H9 (cell line): ENCODE measurements at regions not wholly inside any gene's neighbourhood (a gene's known extent, or its start where the extent isn't known, plus 50 kb on each side); places are given as distances from the start of the nearest gene placed in this dataset.

Experiments
- DNase-seq: peaks from one replicate; pipeline ENCODE4 v3.0.0-alpha.2; 2017
- H2AFZ ChIP-seq: one replicate; pipeline ENCODE4 v1.6.1; 2013; ENCODE audit warnings: mild to moderate bottlenecking, low read length, control low read depth, moderate library complexity
- H2AK5ac ChIP-seq: 2 replicates; pipeline ENCODE4 v1.6.1; 2013; ENCODE audit warnings: low read length, control low read depth, mixed read lengths; ENCODE audit not compliant: insufficient read length
- H2BK120ac ChIP-seq: one replicate; pipeline ENCODE4 v1.6.1; 2013; ENCODE audit warnings: low read depth, mild to moderate bottlenecking, low read length, control low read depth, inconsistent platforms; ENCODE audit not compliant: poor library complexity, severe bottlenecking
- H2BK12ac ChIP-seq: 2 replicates; pipeline ENCODE4 v1.6.1; 2013; ENCODE audit warnings: low read length, control low read depth, mixed read lengths, low read depth; ENCODE audit not compliant: insufficient read length
- H2BK15ac ChIP-seq: 2 replicates; pipeline ENCODE4 v1.6.1; 2013; ENCODE audit warnings: low read depth, low read length, control low read depth
- H2BK20ac ChIP-seq: one replicate; pipeline ENCODE4 v1.6.1; 2013; ENCODE audit warnings: low read depth, mild to moderate bottlenecking, low read length, control low read depth, inconsistent platforms; ENCODE audit not compliant: poor library complexity, severe bottlenecking
- H2BK5ac ChIP-seq: 2 replicates; pipeline ENCODE4 v1.6.1; 2013; ENCODE audit warnings: low read length, control low read depth, mixed read lengths; ENCODE audit not compliant: insufficient read length
- H3K14ac ChIP-seq: 2 replicates; pipeline ENCODE4 v1.6.1; 2013; ENCODE audit warnings: low read length, control low read depth; ENCODE audit not compliant: insufficient read depth
- H3K18ac ChIP-seq: 2 replicates; pipeline ENCODE4 v1.6.1; 2013; ENCODE audit warnings: low read depth, mild to moderate bottlenecking, mixed read lengths, low read length, control low read depth; ENCODE audit not compliant: insufficient read length
- H3K23ac ChIP-seq: 2 replicates; pipeline ENCODE4 v1.6.1; 2013; ENCODE audit warnings: low read length, control low read depth, mixed read lengths, low read depth; ENCODE audit not compliant: insufficient read length
- H3K23me2 ChIP-seq: 2 replicates; pipeline ENCODE4 v1.6.1; 2013; ENCODE audit warnings: low read depth, mild to moderate bottlenecking, mixed read lengths, low read length, control low read depth; ENCODE audit not compliant: insufficient read length, poor library complexity, severe bottlenecking
- H3K27ac ChIP-seq: 2 replicates; pipeline ENCODE4 v1.5.1; 2013; ENCODE audit warnings: low read length, control low read depth, mixed read lengths, low read depth; ENCODE audit not compliant: insufficient read length
- H3K27me3 ChIP-seq: 2 replicates; pipeline ENCODE4 v1.6.1; 2013; ENCODE audit warnings: low read length, control low read depth, inconsistent platforms; ENCODE audit not compliant: insufficient read depth
- H3K4ac ChIP-seq: 2 replicates; pipeline ENCODE4 v1.6.1; 2013; ENCODE audit warnings: low read depth, mild to moderate bottlenecking, control low read depth, inconsistent platforms, low read length, moderate library complexity
- H3K4me1 ChIP-seq: 2 replicates; pipeline ENCODE4 v1.6.1; 2013; ENCODE audit warnings: low read length, control low read depth, inconsistent platforms; ENCODE audit not compliant: insufficient read depth
- H3K4me2 ChIP-seq: 2 replicates; pipeline ENCODE4 v1.6.1; 2013; ENCODE audit warnings: low read length, control low read depth, mixed read lengths; ENCODE audit not compliant: insufficient read length, insufficient read depth
- H3K56ac ChIP-seq: 2 replicates; pipeline ENCODE4 v1.6.1; 2013; ENCODE audit warnings: low read depth, mild to moderate bottlenecking, mixed read lengths, low read length, control low read depth; ENCODE audit not compliant: insufficient read length
- H3K79me1 ChIP-seq: 2 replicates; pipeline ENCODE4 v1.6.1; 2013; ENCODE audit warnings: low read depth, mild to moderate bottlenecking, moderate library complexity, low read length, control low read depth, inconsistent platforms; ENCODE audit not compliant: insufficient read depth, poor library complexity, severe bottlenecking
- H3K79me2 ChIP-seq: 2 replicates; pipeline ENCODE4 v1.6.1; 2013; ENCODE audit warnings: low read length, control low read depth, inconsistent platforms; ENCODE audit not compliant: insufficient read depth
- H3K9ac ChIP-seq: 2 replicates; pipeline ENCODE4 v1.6.1; 2013; ENCODE audit warnings: low read length, control low read depth, mixed read lengths; ENCODE audit not compliant: insufficient read length; ENCODE audit errors: extremely low read depth
- H3K9me3 ChIP-seq: one replicate; pipeline ENCODE4 v1.6.1; 2013; ENCODE audit warnings: low read depth, low read length, inconsistent platforms; ENCODE audit not compliant: control insufficient read depth
- H3T11ph ChIP-seq: one replicate; pipeline ENCODE4 v1.6.1; 2013; ENCODE audit warnings: mild to moderate bottlenecking, low read length, control low read depth, inconsistent platforms
- H4K20me1 ChIP-seq: one replicate; pipeline ENCODE4 v1.6.1; 2013; ENCODE audit not compliant: control insufficient read depth, insufficient read length, insufficient read depth
- H4K5ac ChIP-seq: 2 replicates; pipeline ENCODE4 v1.6.1; 2013; ENCODE audit warnings: low read depth, mild to moderate bottlenecking, mixed read lengths, low read length, control low read depth; ENCODE audit not compliant: insufficient read length
- H4K8ac ChIP-seq: replicated peaks from 2 replicates; pipeline ENCODE4 v1.6.1; 2013; ENCODE audit warnings: low read length, control low read depth, mixed read lengths, low read depth; ENCODE audit not compliant: insufficient read length
- H4K91ac ChIP-seq: 2 replicates; pipeline ENCODE4 v1.6.1; 2013; ENCODE audit warnings: low read depth, mild to moderate bottlenecking, moderate library complexity, mixed read lengths, low read length, control low read depth; ENCODE audit not compliant: insufficient read length
- H3K27ac Mint-ChIP-seq, 3 experiments: 2 replicates in 2 of 3; 3 replicates in 1 of 3; pipeline ENCODE4 v1.8.0; 2020 to 2021; ENCODE audit warnings: mixed read lengths in 3 of 3, mild to moderate bottlenecking in 1 of 3, moderate library complexity in 1 of 3
- H3K27me3 Mint-ChIP-seq: 2 replicates; pipeline ENCODE4 v1.8.0; 2021; ENCODE audit warnings: low read depth, mild to moderate bottlenecking, moderate library complexity, mixed read lengths
- H3K36me3 Mint-ChIP-seq, 3 experiments: 2 replicates in 2 of 3; 3 replicates in 1 of 3; pipeline ENCODE4 v1.8.0; 2020 to 2021; ENCODE audit warnings: low read depth in 3 of 3, mixed read lengths in 3 of 3; ENCODE audit not compliant: insufficient read depth in 1 of 3
- H3K4me1 Mint-ChIP-seq, 2 experiments: 2 replicates each; pipeline ENCODE4 v1.8.0; 2020; ENCODE audit warnings: mixed read lengths in 2 of 2
- H3K4me3 Mint-ChIP-seq, 2 experiments: 2 replicates in 1 of 2; 3 replicates in 1 of 2; pipeline ENCODE4 v1.8.0; 2020 to 2021; ENCODE audit warnings: mild to moderate bottlenecking in 2 of 2, mixed read lengths in 2 of 2, moderate library complexity in 1 of 2
- H3K9me3 Mint-ChIP-seq, 2 experiments: 2 replicates in 1 of 2; 3 replicates in 1 of 2; pipeline ENCODE4 v1.8.0; 2020; ENCODE audit warnings: mild to moderate bottlenecking in 2 of 2, mixed read lengths in 2 of 2, moderate library complexity in 1 of 2
- CTCF ChIP-seq: fragments of 200-600 bp; sonication (generic); conservative IDR thresholded peaks from 3 replicates; pipeline ENCODE4 v1.8.0; 2021; ENCODE audit warnings: antibody characterized with exemption, mild to moderate bottlenecking
- WGBS: extraction: QIAGEN DNeasy Blood & Tissue Kit; methylation state at CpG from one replicate; pipeline ENCODE4 v1.1.7; 2013; ENCODE audit warnings: missing lambda C conversion rate, low lambda C conversion rate, mixed read lengths; ENCODE audit not compliant: insufficient read length; ENCODE audit errors: extremely low coverage; 5-methylcytosine and 5-hydroxymethylcytosine counted together

GRCh38 chr5:121780406-121780805 is 71.3 kb upstream of the FTMT start:
- no peak overlapping the region for H4K8ac ChIP-seq
- no peak overlapping the region for H2BK120ac ChIP-seq
- no peak overlapping the region for H3K18ac ChIP-seq
- no peak overlapping the region for H3K4me3 Mint-ChIP-seq
- H4K5ac ChIP-seq: no peak overlapping the region
- H3K9me3 Mint-ChIP-seq: no peaks in the 10 kb centered on the region
- H3K14ac ChIP-seq: no peak overlapping the region
- H4K20me1 ChIP-seq: no peaks in the 10 kb centered on the region
- no peak overlapping the region for H4K91ac ChIP-seq
- no peak overlapping the region for H3K4me2 ChIP-seq
- no peaks in the 10 kb centered on the region for H3K79me2 ChIP-seq
- no peak overlapping the region for H2BK15ac ChIP-seq
- no peak overlapping the region for H2AFZ ChIP-seq
- no peak overlapping the region for H3K4ac ChIP-seq
- H3K27me3 ChIP-seq: no peaks in the 10 kb centered on the region
- H3K79me1 ChIP-seq: no peaks in the 10 kb centered on the region
- H3K27ac Mint-ChIP-seq: no peak overlapping the region
- DNase-seq: no peak
- no peaks in the 10 kb centered on the region for H3K4me1 Mint-ChIP-seq
- H2BK12ac ChIP-seq: no peak overlapping the region
- H2AK5ac ChIP-seq: no peak overlapping the region
- H3T11ph ChIP-seq: no peak overlapping the region
- H3K23me2 ChIP-seq: no peaks in the 10 kb centered on the region
- no peak overlapping the region for H2BK5ac ChIP-seq
- H2BK20ac ChIP-seq: no peak overlapping the region
- H3K9ac ChIP-seq: no peak overlapping the region
- no peaks in the 10 kb centered on the region for H3K27me3 Mint-ChIP-seq
- H3K23ac ChIP-seq: no peak overlapping the region
- TF ChIP-seq CTCF: no peak
- H3K36me3 Mint-ChIP-seq: no peaks in the 10 kb centered on the region
- no peak overlapping the region for H3K56ac ChIP-seq
- peaks cover 2% of the 10 kb centered on the region for H3K4me1 ChIP-seq
- H3K9me3 ChIP-seq: no peaks in the 10 kb centered on the region
- no peak overlapping the region for H3K27ac ChIP-seq
- no CpG with 5 or more reads among the region's 1 CpG for WGBS
